IMR-90 (cell line): ENCODE measurements at regions not wholly inside any gene's neighbourhood (a gene's known extent, or its start where the extent isn't known, plus 50 kb on each side); places are given as distances from the start of the nearest gene placed in this dataset.

Source experiments
- ATAC-seq: fragments of 200-7000 bp; cut with Tn5 transposase; 2 replicates; pipeline ENCODE4 v1.9.1; 2020; ENCODE audit warnings: low read depth, mild to moderate bottlenecking, moderate library complexity
- BruUV-seq: library from RNA; stranded (reverse); fragments of 400-500 nt; replicated peaks from 2 replicates; lab custom pipeline; 2021; lab: Mats Ljungman, UMichigan
- CTCF ChIA-PET: fragments of 300-600 bp; formaldehyde crosslinking; extraction: SDS; loops from one replicate; lab custom pipeline; 2021; ENCODE audit warnings: antibody characterized with exemption; lab: Yijun Ruan, JAX
- POLR2A ChIA-PET: fragments of 300-600 bp; sonication (Branson Sonifier 250); formaldehyde crosslinking; loops from one replicate; lab custom pipeline; 2022; ENCODE audit warnings: antibody characterized with exemption; ENCODE audit not compliant: unreplicated experiment; lab: Charles Lee
- DNase-seq: peaks from one replicate; pipeline ENCODE4 v3.0.0; 2013
- H2AFZ ChIP-seq: replicated peaks from 2 replicates; pipeline ENCODE3; 2013; ENCODE audit warnings: low read length, mild to moderate bottlenecking; ENCODE audit not compliant: poor library complexity
- H2AK5ac ChIP-seq: 2 replicates; pipeline ENCODE4 v1.6.1; 2013; ENCODE audit warnings: low read depth, low read length, inconsistent platforms
- H2AK9ac ChIP-seq: replicated peaks from 2 replicates; pipeline ENCODE3; 2013; ENCODE audit warnings: mild to moderate bottlenecking, low read depth, low read length, moderate library complexity; ENCODE audit not compliant: poor library complexity
- H2BK120ac ChIP-seq: 2 replicates; pipeline ENCODE4 v1.6.1; 2013; ENCODE audit warnings: low read depth, low read length, inconsistent platforms
- H2BK15ac ChIP-seq: 3 replicates; pipeline ENCODE4 v1.6.1; 2013; ENCODE audit warnings: low read depth, low read length, inconsistent platforms
- H2BK20ac ChIP-seq: 2 replicates; pipeline ENCODE4 v1.6.1; 2013; ENCODE audit warnings: low read depth, mild to moderate bottlenecking, inconsistent platforms, low read length, moderate library complexity
- H2BK5ac ChIP-seq: 2 replicates; pipeline ENCODE4 v1.6.1; 2013; ENCODE audit warnings: mild to moderate bottlenecking, low read depth, low read length, inconsistent platforms; ENCODE audit not compliant: poor library complexity, severe bottlenecking
- H3K14ac ChIP-seq: replicated peaks from 2 replicates; pipeline ENCODE4 v1.6.1; 2013; ENCODE audit warnings: low read depth, low read length, inconsistent platforms
- H3K18ac ChIP-seq: 2 replicates; pipeline ENCODE4 v1.6.1; 2013; ENCODE audit warnings: low read depth, low read length, control low read depth
- H3K23ac ChIP-seq: 2 replicates; pipeline ENCODE4 v1.6.1; 2013; ENCODE audit warnings: low read depth, low read length, inconsistent platforms
- H3K27ac ChIP-seq: 2 replicates; pipeline ENCODE4 v1.5.1; 2013; ENCODE audit warnings: mild to moderate bottlenecking, control low read depth, low read length; ENCODE audit not compliant: insufficient read depth
- H3K27me3 ChIP-seq: 2 replicates; pipeline ENCODE4 v1.6.1; 2013; ENCODE audit warnings: low read length; ENCODE audit not compliant: control insufficient read depth, insufficient read depth
- H3K36me3 ChIP-seq: 2 replicates; pipeline ENCODE4 v1.6.1; 2013; ENCODE audit warnings: low read length, mixed read lengths; ENCODE audit not compliant: control insufficient read depth, insufficient read depth
- H3K4ac ChIP-seq: 2 replicates; pipeline ENCODE4 v1.6.1; 2013; ENCODE audit warnings: low read depth, low read length, inconsistent platforms
- H3K4me1 ChIP-seq: 2 replicates; pipeline ENCODE4 v1.6.1; 2013; ENCODE audit warnings: low read length, mixed read lengths; ENCODE audit not compliant: control insufficient read depth, insufficient read depth
- H3K4me2 ChIP-seq: 2 replicates; pipeline ENCODE4 v1.6.1; 2013; ENCODE audit warnings: low read depth, mild to moderate bottlenecking, control low read depth, low read length, moderate library complexity
- H3K4me3 ChIP-seq: 2 replicates; pipeline ENCODE4 v1.5.1; 2013; ENCODE audit warnings: low read depth, mild to moderate bottlenecking, control low read depth, low read length, moderate library complexity; ENCODE audit not compliant: insufficient read depth
- H3K56ac ChIP-seq: 2 replicates; pipeline ENCODE4 v1.6.1; 2013; ENCODE audit warnings: low read length, inconsistent platforms; ENCODE audit not compliant: insufficient read depth; ENCODE audit errors: extremely low read depth
- H3K79me1 ChIP-seq, 2 experiments: 2 replicates each; pipeline ENCODE4 v1.6.1; 2013; ENCODE audit warnings: low read length in 2 of 2, inconsistent platforms in 1 of 2, low read depth in 1 of 2
- H3K9ac ChIP-seq: 2 replicates; pipeline ENCODE4 v1.6.1; 2013; ENCODE audit warnings: low read depth, low read length, control low read depth
- H3K9me1 ChIP-seq: 2 replicates; pipeline ENCODE4 v1.6.1; 2013; ENCODE audit warnings: low read length, inconsistent platforms; ENCODE audit not compliant: insufficient read depth
- H3K9me3 ChIP-seq: 2 replicates; pipeline ENCODE4 v1.6.1; 2013; ENCODE audit warnings: low read length; ENCODE audit not compliant: control insufficient read depth, insufficient read depth
- H4K20me1 ChIP-seq: 2 replicates; pipeline ENCODE4 v1.6.1; 2013; ENCODE audit warnings: low read length, inconsistent platforms; ENCODE audit not compliant: insufficient read depth
- H4K5ac ChIP-seq: 2 replicates; pipeline ENCODE4 v1.6.1; 2013; ENCODE audit warnings: mild to moderate bottlenecking, low read depth, low read length, control low read depth
- H4K8ac ChIP-seq, 2 experiments: 2 replicates each; pipeline ENCODE4 v1.6.1; 2013; ENCODE audit warnings: low read depth in 2 of 2, low read length in 2 of 2, control low read depth in 1 of 2, inconsistent platforms in 1 of 2
- H4K91ac ChIP-seq: 2 replicates; pipeline ENCODE4 v1.6.1; 2013; ENCODE audit warnings: low read depth, low read length, inconsistent platforms; ENCODE audit not compliant: insufficient read depth
- MXI1 ChIP-seq: IDR thresholded peaks from 2 replicates; pipeline ENCODE4 v1.6.1; 2012; ENCODE audit warnings: low read depth, mild to moderate bottlenecking, low read length, moderate library complexity, borderline replicate concordance
- POLR2A ChIP-seq: IDR thresholded peaks from 2 replicates; pipeline ENCODE4 v1.6.1; 2012; ENCODE audit warnings: mild to moderate bottlenecking, low read depth, low read length
- RCOR1 ChIP-seq: IDR thresholded peaks from 2 replicates; pipeline ENCODE4 v1.6.1; 2012; ENCODE audit warnings: mild to moderate bottlenecking, low read length, improper control_type of control experiment; ENCODE audit not compliant: insufficient replicate concordance
- SMC3 ChIP-seq: fragments of 150-350 bp; IDR thresholded peaks from 2 replicates; pipeline ENCODE4 v1.6.1; 2016; ENCODE audit warnings: low read depth, mild to moderate bottlenecking, antibody characterized with exemption, low read length, moderate library complexity
- dilution Hi-C: fragments of 300-500 bp; cut with HindIII; formaldehyde crosslinking; loops from one replicate; pipeline ENCODE4 v1.14.3; 2018; ENCODE audit warnings: low sequenced_read_pairs; ENCODE audit not compliant: unreplicated experiment
- in situ Hi-C: fragments of 300-500 bp; cut with MboI; formaldehyde crosslinking; loops from 3 replicates; pipeline ENCODE4 v1.14.3; 2019; ENCODE audit warnings: low sequenced_read_pairs, inconsistent platforms, mixed read lengths
- intact Hi-C: fragments of 100-400 bp; cut with micrococcal nuclease; formaldehyde crosslinking; loops from 2 replicates; pipeline ENCODE4 v1.10.0; 2022
- TF ChIP-seq, protein P1 (sequence below): fragments of 150-350 bp; IDR thresholded peaks from 2 replicates; pipeline ENCODE4 v1.6.1; 2017; ENCODE audit warnings: mild to moderate bottlenecking, antibody characterized with exemption, low read length, low read depth
- TF ChIP-seq, protein P2 (sequence below): conservative IDR thresholded peaks from 2 replicates; pipeline ENCODE4 v1.5.1; 2012; ENCODE audit warnings: mild to moderate bottlenecking, low read depth, low read length, improper control_type of control experiment

DNA sequence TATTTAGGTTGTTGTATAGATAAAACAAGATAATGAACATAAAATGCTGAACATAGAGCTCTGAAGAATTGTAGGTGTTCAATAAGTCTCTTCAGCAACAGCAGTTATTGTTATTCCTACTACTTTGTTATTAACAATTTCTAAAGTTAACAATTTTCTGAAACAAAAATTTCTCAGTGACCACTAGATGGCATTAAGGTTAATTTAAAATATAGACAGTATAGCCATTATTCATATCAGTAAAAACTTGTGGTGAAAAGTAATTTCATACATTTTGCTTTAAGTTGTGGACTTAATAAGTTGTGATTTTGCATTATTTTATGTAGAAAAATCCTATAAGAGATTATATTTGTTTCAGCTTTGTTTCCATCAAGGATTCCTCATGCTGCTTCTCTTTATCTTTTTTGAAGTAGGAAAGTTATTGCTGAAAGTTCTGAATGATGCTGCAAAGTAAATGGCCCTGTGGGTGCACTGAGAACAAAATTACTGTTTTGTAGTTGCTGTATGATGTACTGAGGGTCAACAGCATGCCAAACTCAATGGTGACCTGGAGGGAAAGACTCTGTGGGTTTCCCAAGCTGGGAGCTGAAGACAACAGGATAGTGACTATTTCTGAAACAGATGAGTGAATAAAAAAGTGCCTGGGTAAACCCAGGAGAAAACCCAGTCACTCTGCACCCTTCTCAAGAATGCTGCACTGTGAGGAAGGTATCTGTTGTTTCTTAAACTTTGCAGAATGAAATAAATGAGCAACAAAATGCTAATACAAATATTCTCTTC is 253.6 kb downstream of the KIF20B start:
- no peak overlapping the region for H2BK15ac ChIP-seq
- TF ChIP-seq RCOR1: no peak
- no peak for TF ChIP-seq MXI1
- TF ChIP-seq SMC3: peak; percentile 26; the same call in 1 of the 2 replicates
- TF ChIP-seq, protein P1, sequence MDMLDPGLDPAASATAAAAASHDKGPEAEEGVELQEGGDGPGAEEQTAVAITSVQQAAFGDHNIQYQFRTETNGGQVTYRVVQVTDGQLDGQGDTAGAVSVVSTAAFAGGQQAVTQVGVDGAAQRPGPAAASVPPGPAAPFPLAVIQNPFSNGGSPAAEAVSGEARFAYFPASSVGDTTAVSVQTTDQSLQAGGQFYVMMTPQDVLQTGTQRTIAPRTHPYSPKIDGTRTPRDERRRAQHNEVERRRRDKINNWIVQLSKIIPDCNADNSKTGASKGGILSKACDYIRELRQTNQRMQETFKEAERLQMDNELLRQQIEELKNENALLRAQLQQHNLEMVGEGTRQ: no peak
- no peak for TF ChIP-seq POLR2A
- TF ChIP-seq, protein P2, sequence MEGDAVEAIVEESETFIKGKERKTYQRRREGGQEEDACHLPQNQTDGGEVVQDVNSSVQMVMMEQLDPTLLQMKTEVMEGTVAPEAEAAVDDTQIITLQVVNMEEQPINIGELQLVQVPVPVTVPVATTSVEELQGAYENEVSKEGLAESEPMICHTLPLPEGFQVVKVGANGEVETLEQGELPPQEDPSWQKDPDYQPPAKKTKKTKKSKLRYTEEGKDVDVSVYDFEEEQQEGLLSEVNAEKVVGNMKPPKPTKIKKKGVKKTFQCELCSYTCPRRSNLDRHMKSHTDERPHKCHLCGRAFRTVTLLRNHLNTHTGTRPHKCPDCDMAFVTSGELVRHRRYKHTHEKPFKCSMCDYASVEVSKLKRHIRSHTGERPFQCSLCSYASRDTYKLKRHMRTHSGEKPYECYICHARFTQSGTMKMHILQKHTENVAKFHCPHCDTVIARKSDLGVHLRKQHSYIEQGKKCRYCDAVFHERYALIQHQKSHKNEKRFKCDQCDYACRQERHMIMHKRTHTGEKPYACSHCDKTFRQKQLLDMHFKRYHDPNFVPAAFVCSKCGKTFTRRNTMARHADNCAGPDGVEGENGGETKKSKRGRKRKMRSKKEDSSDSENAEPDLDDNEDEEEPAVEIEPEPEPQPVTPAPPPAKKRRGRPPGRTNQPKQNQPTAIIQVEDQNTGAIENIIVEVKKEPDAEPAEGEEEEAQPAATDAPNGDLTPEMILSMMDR: peak; percentile 38; the same call in 1 of the 2 replicates

More for the DNA sequence above, 253.6 kb downstream of the KIF20B start:
- H3K9ac ChIP-seq: no peak overlapping the region
- no peak overlapping the region for H3K4me3 ChIP-seq
- no peak overlapping the region for H3K56ac ChIP-seq
- H3K79me1 ChIP-seq: no peaks in the 10 kb centered on the region
- no peak overlapping the region for H3K14ac ChIP-seq
- no peak overlapping the region for H2BK20ac ChIP-seq
- H2BK5ac ChIP-seq: no peak overlapping the region
- in situ Hi-C loops: no loop called here
- no peaks in the 10 kb centered on the region for H3K4me1 ChIP-seq
- H3K9me1 ChIP-seq: no peaks in the 10 kb centered on the region
- H3K4ac ChIP-seq: no peak overlapping the region
- DNase-seq (no peak), ATAC-seq (no peak)
- no peak overlapping the region for H3K4me2 ChIP-seq
- no peak overlapping the region for H3K23ac ChIP-seq
- no peak overlapping the region for H2BK120ac ChIP-seq
- no peak overlapping the region for H2AFZ ChIP-seq
- CTCF ChIA-PET: no interaction called here
- no peak overlapping the region for H4K91ac ChIP-seq
- H3K18ac ChIP-seq: no peak overlapping the region
- H4K20me1 ChIP-seq: no peaks in the 10 kb centered on the region
- H3K27ac ChIP-seq: no peak overlapping the region
- H4K8ac ChIP-seq: no peak overlapping the region
- H4K5ac ChIP-seq: no peak overlapping the region
- no peak overlapping the region for H2AK9ac ChIP-seq
- dilution Hi-C loops: no loop called here
- no peak overlapping the region for H2AK5ac ChIP-seq
- POLR2A ChIA-PET: no interaction called here
- intact Hi-C loops: loop anchor here (2.0 to 10.0 kb wide), 4 partner anchors 162 to 907 kb away; no protein-coding TSS in a partner anchor
- no peaks in the 10 kb centered on the region for H3K27me3 ChIP-seq
- H3K36me3 ChIP-seq: no peaks in the 10 kb centered on the region
- BruUV-seq: no TSS peak
- no peaks in the 10 kb centered on the region for H3K9me3 ChIP-seq
